Stimulated activated CD4-positive, alpha-beta T cell treated with anti-CD3 and anti-CD28 coated beads, Interleukin-2, amount 100 ng/mL, for 24 hours (primary cell): ENCODE measurements at regions not wholly inside any gene's neighbourhood (a gene's known extent, or its start where the extent isn't known, plus 50 kb on each side); places are given as distances from the start of the nearest gene placed in this dataset.

Experiments
- DNase-seq, 2 donors: peaks; one replicate each; pipeline ENCODE4 v3.0.0-alpha.2; 2020

DNA sequence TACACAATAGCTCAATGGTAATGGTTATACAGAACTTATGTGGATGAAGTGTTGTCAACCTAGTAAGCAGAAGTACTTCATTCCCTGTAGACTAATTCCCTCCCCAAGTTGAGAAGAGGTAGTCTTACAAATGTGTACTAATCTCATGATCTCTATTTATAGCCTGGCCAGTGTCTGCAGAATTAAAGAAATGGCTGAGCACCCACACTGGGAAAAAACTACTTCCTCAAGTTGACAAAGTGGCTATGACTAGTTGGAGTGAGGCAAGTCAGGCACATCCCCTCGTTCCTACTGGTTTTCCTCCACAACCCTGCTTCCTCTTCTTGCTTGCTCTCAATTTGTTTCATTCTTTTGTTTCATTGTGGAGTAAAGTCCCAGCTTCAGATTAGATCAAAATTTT lies 566.7 kb upstream of the ZNF717 start:
- DNase-seq = no peak

DNA sequence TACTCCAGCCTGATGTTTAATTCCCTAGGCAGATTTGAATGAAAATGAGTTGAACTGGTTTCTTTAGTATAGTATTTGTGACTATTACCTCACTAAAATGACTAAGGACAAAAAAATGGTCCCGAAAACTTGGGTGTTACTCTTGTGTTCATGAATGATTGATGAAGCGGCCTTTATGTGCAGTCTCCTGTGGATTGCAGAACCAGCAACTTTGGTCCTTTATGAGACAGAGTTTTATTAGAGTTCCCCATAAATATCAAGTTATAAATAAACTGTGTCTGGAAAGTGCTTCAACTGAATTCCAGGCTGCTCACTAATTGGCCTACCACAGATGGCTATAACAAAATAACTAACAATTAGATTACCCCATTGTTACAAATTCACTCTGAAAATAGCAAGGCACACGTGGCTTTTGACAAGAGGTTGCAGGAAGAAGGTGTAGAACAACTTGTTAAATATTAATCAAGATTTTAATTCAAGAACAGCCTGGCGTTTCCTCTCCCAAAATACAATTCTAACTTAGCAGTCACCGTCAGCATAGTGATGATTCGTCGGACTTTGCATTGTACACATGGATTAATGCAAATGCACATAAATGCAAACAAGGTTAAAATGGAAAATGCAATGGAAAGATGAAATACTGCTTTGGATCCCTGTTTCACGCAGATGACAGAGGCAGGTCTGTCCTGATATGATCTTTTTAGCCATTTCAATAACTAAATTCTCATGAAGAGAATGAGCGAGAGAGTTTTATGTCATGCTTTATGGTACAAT lies 567.3 kb upstream of the ZNF717 start:
- DNase-seq = no peak

DNA sequence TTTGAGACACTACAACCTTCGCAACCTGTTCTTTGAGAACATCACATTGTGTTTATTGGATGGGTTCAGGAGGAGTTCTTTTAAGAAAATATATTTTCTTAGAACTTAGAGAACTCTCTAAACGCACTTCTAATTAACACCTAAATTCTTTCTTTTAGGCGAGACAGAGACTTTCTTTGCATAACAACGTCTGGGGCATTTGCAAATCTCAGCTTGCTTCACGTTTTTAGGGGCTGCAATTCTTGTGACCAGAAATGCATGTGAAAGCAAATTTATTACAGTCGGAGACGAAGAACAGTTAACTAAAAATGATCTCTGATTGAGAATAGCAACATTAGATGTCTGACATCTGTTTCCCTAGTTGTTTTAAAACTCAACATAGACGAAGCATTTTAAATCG lies 568.3 kb upstream of the ZNF717 start:
- no peak for DNase-seq

DNA sequence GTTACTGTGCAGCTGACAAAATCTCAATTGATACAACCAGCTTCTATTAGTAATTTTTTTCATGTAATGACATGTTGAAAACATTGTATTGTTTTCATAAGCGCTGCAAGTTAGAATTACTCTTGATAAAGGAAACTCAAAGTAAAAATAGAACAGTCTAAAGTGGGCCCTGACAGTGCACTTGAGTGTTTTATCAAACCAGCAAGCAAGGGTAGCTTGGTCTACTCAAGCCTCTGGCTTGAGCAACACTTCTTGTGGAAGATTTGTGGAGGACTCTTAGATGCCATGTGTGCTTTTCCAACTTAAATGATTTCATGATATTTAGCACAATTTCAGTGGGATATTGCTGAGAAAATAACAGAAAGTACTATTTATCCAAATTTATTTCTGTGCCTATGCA lies 575.7 kb upstream of the ZNF717 start:
- DNase-seq = no peak

DNA sequence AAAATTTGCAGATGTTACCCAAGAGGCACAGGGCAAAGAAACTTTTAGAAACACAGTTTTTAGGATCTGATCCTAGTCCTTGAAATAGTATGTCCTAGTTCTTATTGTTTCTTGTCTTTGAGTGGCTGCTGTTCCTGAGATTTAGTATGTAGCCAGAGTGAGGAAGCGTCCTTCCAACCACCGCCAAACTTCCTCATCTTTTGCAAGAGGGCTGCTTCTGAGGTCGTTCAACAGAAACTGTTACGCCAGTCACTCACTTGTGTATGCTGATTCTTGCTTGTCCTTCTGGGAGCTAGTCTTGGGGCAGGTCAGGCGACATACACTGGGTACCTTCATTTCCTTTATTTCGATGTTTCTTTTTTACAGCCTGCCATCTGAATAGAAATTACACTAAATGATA lies 577.3 kb upstream of the ZNF717 start:
- DNase-seq = no peak

DNA sequence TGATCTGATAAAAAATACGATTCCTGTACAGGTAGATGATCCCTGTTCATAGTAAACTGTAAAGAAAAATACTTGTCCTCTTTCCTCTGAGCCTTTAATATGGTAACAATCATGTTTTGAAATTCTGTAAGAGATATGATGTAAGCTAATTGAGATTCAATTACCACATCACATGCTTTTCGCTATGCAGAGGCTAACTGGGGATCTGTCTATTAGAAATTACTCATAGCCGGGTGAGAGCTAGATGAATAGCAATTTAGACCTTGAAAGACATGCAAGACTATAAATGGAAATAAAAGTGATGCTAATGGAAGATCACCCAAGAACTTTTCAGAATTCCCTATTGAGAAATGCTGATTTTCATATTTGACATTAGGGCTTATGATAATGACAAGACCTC lies 579.9 kb upstream of the ZNF717 start:
- DNase-seq = no peak

DNA sequence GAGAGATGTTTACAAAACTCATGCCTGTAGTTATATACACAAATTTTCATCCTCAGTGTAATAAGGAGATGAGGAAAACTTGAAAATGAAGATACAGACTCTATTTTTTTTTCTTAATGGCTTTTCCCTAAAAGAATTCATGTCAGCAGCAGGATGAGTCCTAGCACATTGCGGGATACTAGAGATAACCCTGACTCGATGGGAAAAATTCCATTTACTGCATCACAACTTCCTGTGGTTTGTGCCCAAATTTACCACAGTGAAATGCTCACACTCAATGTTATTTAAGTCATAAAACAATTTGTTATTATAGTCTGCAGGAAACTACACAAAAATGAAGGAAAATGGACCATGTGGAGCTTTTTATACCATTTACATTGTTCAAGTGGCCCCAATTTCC lies 581.9 kb upstream of the ZNF717 start:
- no peak for DNase-seq

DNA sequence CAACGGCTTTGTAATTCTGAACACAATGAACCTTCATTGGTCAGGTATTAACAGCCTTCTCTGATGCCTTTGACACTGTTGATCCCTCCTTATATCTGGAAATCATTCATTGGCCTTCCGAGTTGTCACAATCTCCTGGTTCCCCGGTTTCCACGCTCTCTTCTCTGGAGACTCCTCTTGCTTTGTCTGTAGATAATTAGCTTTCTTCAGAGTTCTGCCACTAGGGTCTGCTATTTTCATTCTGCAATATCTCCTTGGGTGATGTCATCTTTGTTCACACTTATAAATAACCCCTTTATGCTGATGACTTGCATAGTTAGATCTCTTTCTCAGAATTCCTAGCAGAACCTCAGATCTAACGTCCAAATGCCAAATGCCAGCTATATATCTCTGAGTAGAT lies 583.8 kb upstream of the ZNF717 start:
- DNase-seq = no peak

DNA sequence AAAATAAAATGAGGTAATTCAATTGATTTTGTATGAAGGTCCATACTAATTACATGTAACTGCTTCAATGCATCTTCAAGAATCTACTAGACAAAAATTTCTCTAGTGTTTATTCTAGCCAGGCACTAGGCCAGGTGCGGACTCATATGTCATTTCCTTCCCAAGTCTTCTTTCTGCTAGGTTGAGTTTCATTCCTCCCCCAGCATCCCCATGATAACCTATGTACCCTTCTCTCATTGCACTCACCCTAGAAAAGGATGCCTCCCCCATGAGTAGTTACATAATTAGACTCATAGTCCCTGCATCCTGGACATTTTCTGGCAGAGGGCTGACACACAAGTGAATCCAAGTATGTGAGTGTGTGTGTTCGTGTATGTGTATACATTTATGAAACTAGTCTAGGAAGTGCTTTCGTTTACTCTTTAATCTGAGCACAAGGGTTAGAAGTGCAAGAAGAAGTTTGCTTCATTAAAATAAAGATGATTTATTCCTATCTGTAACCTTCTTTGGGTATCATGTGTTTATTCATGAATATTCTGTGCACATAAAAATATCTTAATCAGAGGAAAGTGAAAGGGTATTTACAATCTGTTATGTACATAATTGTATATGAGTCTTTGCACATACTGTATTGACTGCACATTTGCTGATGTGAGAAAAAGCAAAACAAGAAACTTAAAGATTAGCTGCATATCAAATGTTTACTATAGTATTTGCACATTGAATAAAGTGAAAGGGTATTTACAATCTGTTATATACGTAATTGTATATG lies 585.6 kb upstream of the ZNF717 start:
- no peak for DNase-seq

DNA sequence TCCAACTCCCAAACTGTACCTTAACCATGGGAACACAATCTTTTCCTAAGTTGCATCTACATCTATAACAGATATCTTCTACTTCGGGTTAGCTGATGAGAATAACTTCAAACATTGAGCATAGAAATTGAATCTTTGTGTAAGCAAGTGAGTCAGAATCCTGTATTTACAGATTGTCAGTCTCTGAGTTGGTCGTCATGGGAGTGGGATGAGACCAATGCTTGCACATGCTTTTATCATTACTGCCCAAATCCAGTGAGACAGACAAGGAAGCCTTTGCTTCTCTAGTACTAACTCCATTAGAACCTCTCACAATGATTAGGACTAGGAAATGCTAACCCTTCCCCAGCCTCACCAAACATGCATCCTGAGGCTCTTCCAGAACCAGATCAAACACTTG lies 587.1 kb upstream of the ZNF717 start:
- DNase-seq = no peak

DNA sequence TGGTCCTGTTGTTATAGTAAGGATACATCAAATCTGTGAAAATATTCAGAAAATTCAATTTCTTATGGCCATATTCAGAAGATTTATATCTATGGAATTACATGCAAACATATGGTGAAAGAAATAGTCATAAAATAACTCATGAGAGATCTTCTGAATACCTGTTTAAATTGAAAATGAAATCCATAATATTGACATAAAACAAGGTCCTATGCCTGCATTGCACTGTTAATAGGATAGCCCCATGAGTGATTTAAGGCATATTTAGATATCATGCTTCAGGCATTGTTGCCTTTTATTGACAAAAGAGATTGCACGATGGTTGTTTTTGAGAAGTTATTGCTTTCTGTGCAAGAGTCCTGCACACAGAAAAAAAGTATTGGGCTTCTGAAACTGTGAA lies 591.7 kb upstream of the ZNF717 start:
- DNase-seq = no peak

DNA sequence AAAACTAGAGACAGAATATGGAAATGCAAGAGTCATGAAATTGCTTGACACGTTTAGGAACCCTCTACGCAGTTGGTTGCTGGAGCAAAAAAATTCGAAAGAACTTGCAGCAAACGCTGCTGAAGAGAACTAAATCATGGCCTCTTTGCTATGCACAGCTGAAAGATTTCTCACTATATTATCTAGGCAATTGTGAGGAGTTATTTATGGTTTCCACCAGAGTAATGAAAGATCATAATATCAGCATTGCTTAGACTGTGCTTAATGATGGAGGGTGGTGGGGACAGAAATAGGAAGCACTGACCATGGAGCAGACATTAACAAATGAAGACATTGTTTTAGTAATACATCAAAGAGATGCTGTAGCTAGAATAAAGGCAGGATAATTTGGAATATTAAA lies 593.4 kb upstream of the ZNF717 start:
- no peak for DNase-seq

DNA sequence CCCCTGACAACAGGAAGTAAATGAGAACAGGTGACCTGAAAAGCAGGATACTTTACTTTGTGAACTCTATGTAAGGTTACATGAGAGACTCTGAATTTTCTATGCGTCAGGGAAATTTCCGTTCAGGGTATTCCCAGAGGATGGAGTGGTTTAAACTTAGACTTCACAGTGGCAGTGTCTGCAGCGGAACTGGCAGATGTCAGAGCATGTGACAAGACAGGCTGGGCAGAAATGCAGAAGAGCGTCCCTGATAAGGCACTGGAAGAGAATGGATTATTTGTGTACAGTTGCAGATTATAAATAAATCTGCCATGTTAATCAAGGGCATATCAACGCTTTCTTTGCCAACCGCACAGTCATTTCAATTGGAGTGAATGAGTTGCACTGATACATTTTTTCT lies 598.4 kb upstream of the ZNF717 start:
- DNase-seq = no peak

DNA sequence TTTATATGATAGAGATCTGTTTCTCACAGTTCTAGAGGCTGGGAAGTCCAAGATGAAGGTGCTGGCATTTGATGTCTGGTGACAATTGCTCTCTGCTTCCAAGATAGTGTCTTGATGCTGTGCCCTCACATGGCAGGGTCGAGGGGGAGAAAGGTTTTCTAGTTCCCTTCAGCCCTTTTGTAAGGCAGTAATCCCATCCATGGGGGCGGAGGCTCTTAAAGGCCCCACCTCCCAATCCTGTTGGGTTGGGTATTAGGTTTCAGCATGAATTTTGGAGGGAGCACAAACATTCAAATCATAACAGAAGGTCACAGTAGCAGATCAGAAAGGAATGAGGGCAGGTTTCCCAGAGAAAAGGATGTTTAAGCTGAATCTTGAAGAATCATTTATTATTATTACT lies 601.7 kb upstream of the ZNF717 start:
- no peak for DNase-seq

DNA sequence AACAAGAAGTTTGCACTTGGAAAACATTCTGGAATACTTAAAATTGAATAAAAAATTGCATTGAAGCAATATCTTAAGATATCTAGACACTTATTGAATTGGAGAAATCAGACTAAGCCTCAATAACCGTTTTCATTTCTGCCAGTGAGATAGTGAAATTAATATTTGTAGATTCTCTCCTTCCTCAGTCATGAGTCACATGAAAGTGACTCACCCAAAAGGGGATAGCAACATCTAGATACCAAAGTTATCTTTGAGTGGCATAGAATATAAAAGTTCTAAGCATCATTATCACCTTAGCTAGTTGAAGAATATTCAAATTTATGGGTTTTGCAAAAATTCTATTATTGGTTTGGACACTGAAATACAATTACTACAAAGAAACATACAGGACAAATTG lies 614.8 kb upstream of the ZNF717 start:
- no peak for DNase-seq

DNA sequence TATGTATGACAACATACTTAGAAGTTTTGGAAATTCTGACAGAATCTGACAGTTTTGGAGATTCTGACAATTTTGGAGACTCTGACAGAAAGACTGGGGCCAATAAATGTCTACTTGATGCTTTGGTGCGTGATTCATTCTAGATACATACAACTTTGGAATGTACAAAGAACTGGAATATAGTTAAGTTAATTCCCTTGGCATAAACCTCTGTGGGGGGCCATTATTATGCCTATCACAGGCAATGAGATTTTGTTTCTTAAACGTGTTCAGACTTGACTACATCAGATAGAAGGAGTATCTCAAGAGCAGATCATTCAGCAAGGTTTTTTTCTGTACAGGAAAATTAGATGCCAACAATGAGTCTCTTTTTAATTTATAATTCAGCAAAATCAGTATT lies 617.6 kb upstream of the ZNF717 start:
- DNase-seq = no peak

DNA sequence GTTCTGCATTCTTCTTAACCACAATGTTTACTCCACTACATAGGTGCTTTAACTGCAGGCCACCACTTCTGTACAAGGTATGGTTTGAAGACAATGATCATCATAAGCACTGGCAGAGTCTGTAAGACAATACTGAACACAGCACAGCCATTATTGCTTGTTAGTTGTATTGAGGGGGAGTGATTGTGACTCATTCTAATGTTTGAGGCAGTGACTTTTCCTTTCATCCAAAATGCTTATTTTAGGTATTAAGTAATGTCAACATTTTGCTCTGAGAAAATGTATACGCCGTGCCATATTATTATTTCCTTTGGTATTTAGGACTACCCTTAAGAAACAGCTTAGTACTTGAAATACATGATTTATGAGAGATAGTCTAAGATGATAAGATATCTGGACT lies 618.2 kb upstream of the ZNF717 start:
- no peak for DNase-seq

DNA sequence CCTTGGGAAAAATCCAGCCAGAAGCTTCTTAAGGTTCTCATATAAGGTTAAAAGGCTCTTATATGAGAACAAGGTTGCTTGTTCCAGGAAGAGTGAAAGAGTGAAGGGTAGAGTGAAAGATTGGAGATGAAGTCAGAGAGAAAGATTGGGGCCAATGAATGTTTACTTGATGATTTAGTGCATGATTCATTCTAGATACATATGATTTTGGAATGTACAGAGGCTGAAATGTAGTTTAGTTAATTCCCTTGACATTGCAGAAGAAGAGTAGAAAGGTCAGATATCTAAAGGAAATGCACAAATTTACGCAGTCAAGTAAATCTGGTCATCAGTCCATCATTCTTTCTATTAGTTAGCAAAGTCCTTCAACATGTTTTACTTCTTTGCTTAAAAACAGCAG lies 619.8 kb upstream of the ZNF717 start:
- DNase-seq = no peak

DNA sequence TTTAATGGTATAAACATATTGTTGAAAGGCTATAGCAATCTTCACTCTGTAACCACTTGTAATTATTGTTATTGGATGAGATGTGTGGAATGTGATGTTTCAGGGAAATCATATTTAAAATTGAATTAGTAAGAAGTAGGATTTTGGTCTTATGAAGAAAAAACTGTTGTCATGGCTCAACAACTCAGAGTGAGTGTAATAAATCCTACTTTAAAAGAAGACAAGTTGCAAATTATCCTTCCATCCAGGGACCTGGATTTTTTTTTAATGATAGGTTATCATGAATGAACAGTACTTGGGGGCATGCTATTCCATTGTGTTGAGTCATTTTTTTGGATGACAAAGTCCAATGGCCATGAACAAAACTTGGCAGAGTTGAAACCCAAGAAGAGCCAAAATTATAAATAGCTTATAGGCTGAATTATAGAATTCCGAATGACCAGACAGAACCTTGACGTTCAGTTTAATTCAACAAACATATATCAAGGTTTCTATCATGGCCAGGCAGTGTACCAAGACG lies 625.5 kb upstream of the ZNF717 start:
- DNase-seq = no peak

DNA sequence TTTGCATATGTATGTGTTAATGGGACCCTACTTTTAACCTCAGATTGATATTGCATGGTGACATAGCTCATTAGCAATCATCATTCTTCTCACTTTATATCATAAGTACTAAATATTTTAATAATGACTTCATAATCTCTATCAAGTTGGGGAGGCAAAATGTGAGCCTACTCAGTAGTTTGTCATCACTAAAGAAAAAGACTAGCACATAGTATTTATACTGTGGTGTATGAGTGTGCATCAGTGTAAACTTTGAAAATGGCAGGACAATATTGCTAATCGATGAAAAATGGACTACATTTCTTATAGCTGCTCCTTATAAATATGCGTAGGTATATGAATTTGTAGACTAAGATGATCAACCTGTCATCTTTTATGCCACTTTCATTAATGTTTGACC lies 624.5 kb upstream of the ROBO2 start:
- no peak for DNase-seq

DNA sequence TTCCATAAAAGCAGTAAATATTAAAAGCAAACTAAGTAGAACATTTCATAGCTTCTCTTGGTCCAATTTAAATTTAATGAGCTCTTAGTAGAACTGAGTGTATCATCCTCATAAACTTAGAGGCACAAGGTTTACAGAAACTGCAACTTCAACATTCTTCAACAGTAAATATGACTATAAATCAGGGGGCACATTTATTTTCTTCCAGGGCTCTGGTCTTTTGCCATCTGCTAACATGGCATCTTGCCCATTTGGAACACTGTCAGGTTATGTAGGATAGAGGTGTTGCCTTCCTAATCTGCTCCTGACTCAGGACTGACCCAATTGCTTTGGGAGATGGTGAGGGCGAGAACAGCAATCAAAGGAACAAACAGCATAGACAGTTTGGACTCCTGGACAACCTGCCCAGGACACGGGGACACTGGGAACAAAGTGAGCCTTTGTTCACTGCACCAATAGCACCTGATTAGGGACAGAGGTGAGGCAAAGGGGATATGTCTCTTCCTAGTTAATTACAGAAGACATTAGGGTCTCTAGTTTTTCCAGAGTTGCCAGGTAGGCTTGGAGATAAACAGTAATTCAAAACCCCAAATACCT lies 610.2 kb upstream of the ROBO2 start:
- no peak for DNase-seq

DNA sequence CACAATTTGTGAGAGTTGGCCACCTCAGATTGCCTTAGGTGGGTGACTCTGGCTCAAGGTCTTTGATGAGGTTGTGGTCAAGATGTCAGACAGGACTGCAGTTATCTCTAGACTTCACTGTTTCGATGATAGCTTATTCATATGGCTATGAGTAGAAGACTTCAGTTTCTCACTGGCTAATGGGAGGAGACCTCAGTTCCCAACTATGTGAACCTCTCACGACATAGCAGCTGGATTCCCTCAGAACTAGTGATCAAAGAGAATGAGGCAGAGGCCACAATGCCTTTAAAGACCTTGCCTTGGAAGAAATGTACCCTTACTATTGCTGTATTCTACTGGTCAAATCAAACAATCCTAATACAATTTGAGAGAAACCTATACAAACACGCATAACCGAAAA lies 607.5 kb upstream of the ROBO2 start:
- no peak for DNase-seq

DNA sequence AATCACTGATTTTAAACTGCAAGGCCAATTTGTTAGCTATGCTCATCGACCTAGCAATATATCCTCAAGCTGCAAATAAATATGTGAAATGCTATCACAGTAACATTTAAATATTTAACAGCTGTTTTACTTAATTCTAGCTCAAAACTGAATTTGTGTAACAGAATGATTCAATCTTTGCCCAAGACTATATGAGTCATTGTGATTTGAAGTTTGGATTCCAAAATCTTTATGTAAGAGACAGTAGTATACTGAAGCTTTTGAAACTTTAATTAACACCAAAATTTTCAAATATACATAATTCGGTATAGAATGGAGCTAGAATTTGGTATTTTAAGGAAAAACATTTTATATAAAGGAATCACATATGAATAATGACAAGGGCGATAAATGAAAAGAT lies 603.0 kb upstream of the ROBO2 start:
- no peak for DNase-seq

DNA sequence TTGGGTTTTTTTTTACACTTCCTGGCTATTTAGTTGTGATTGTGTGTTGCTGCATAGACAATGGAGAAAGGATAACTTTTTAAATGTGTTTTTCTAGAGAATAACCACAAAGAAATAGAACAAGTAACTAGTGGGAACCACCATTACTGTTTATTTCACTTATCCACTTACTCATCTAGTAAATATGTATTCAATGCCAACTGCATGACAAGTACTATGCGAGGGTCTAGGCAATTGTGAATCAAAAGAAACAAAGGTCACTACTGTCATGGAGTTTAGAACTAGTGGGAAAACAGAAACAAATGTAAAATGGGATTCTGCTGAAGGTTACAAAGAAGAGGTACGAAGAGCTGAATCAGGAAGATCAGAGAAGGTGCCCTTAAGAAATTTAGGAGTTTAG lies 600.9 kb upstream of the ROBO2 start:
- DNase-seq = no peak
